Panc1 (cell line): ENCODE measurements at regions not wholly inside any gene's neighbourhood (a gene's known extent, or its start where the extent isn't known, plus 50 kb on each side); places are given as distances from the start of the nearest gene placed in this dataset.
A peak's percentile ranks its signal among the peaks of the same experiment; 100 is the strongest.

Source experiments
- ATAC-seq: fragments of 200-7000 bp; cut with Tn5 transposase; 2 replicates; pipeline ENCODE4 v1.9.1; 2020; ENCODE audit warnings: mild to moderate bottlenecking, moderate library complexity
- BruUV-seq: library from RNA; stranded (reverse); fragments of 400-500 nt; replicated peaks from 2 replicates; lab custom pipeline; 2021; lab: Mats Ljungman, UMichigan
- CTCF ChIA-PET: fragments of 300-600 bp; sonication (Branson Sonifier 250); formaldehyde crosslinking; loops from one replicate; lab custom pipeline; 2022; ENCODE audit warnings: antibody characterized with exemption; lab: Charles Lee
- POLR2A ChIA-PET: fragments of 300-600 bp; sonication (Branson Sonifier 250); formaldehyde crosslinking; loops from one replicate; lab custom pipeline; 2022; ENCODE audit warnings: antibody characterized with exemption; lab: Charles Lee
- DNase-seq: peaks from one replicate; pipeline ENCODE4 v3.0.0-alpha.2; 2010; ENCODE audit warnings: low read depth, low spot score
- H3K27ac ChIP-seq: 2 replicates; pipeline ENCODE4 v1.5.1; 2011; ENCODE audit warnings: mild to moderate bottlenecking, low read length, inconsistent platforms
- H3K27me3 ChIP-seq: fragments of 200-500 bp; sonication (Bioruptor generic); 2 replicates; pipeline ENCODE4 v1.6.0; 2014; ENCODE audit warnings: low read length, inconsistent platforms; ENCODE audit not compliant: control insufficient read depth, insufficient read depth
- H3K36me3 ChIP-seq: fragments of 200-500 bp; sonication (Bioruptor generic); 2 replicates; pipeline ENCODE4 v1.5.1; 2014; ENCODE audit warnings: inconsistent platforms, mild to moderate bottlenecking, low read length, moderate library complexity; ENCODE audit not compliant: control insufficient read depth, insufficient read depth
- H3K4me1 ChIP-seq: 2 replicates; pipeline ENCODE4 v1.5.1; 2011; ENCODE audit warnings: inconsistent platforms, mild to moderate bottlenecking, low read length, moderate library complexity; ENCODE audit not compliant: control insufficient read depth, insufficient read depth
- H3K4me3 ChIP-seq, 2 experiments: 2 replicates each; pipeline ENCODE4 v1.5.1; 2011 to 2012; ENCODE audit warnings: low read depth in 2 of 2, low read length in 2 of 2, mild to moderate bottlenecking in 2 of 2, inconsistent platforms in 1 of 2, moderate library complexity in 1 of 2
- H3K9me3 ChIP-seq: fragments of 200-500 bp; sonication (Bioruptor generic); 2 replicates; pipeline ENCODE4 v1.5.1; 2014; ENCODE audit warnings: low read depth, mild to moderate bottlenecking, inconsistent platforms, low read length, moderate library complexity; ENCODE audit not compliant: control insufficient read depth, insufficient read depth
- CTCF ChIP-seq: fragments of 450-650 bp; IDR thresholded peaks from 2 replicates; pipeline ENCODE4 v1.5.1; 2017; ENCODE audit warnings: mild to moderate bottlenecking
- POLR2AphosphoS5 ChIP-seq: IDR thresholded peaks from 2 replicates; pipeline ENCODE4 v1.6.1; 2012; ENCODE audit warnings: mild to moderate bottlenecking, low read depth, low read length, moderate library complexity
- REST ChIP-seq, 2 experiments: IDR thresholded peaks; 2 replicates each; pipeline ENCODE4 v1.6.1; 2011 to 2012; ENCODE audit warnings: low read depth in 2 of 2, control low read depth in 1 of 2, low read length in 1 of 2, mild to moderate bottlenecking in 1 of 2, moderate library complexity in 1 of 2; ENCODE audit not compliant: insufficient read depth in 1 of 2
- SIN3A ChIP-seq: IDR thresholded peaks from 2 replicates; pipeline ENCODE4 v1.6.1; 2012; ENCODE audit warnings: low read depth, mild to moderate bottlenecking, low read length, moderate library complexity, borderline replicate concordance; ENCODE audit not compliant: insufficient read depth
- TCF7L2 ChIP-seq: IDR thresholded peaks from 2 replicates; pipeline ENCODE4 v1.6.1; 2011; ENCODE audit warnings: mild to moderate bottlenecking, low read depth, low read length, inconsistent platforms
- in situ Hi-C: cut with HindIII; loops from 2 replicates; pipeline ENCODE4 v1.10.0; 2016; ENCODE audit warnings: low sequenced_read_pairs, low pct_unique_long_range_greater_than_20kb
- intact Hi-C: fragments of 100-400 bp; cut with micrococcal nuclease; formaldehyde crosslinking; loops from one replicate; pipeline ENCODE4 v1.10.0; 2022; ENCODE audit not compliant: unreplicated experiment

GRCh38 chr14:25150934-25151790 lies 101.2 kb upstream of the STXBP6 start:
- POLR2A ChIA-PET = no interaction called here
- H3K36me3 ChIP-seq = no peaks in the 10 kb centered on the region
- ATAC-seq = no peak
- peak; percentile 15 for DNase-seq
- in situ Hi-C loops = no loop called here
- H3K4me1 ChIP-seq = no peaks in the 10 kb centered on the region
- CTCF ChIA-PET = no interaction called here
- H3K4me3 ChIP-seq = no peak overlapping the region
- TF ChIP-seq TCF7L2 = no peak
- TF ChIP-seq CTCF = peak; percentile 66; the same call in 1 of the 2 replicates
- TF ChIP-seq POLR2AphosphoS5 = no peak
- intact Hi-C loops = loop anchor here (5.0 kb wide), 2 partner anchors 344 to 439 kb away; no protein-coding TSS in a partner anchor
- H3K9me3 ChIP-seq = no peaks in the 10 kb centered on the region
- BruUV-seq = no TSS peak
- no peak overlapping the region for H3K27ac ChIP-seq
- no peaks in the 10 kb centered on the region for H3K27me3 ChIP-seq

GRCh38 chr14:25150401-25150800 lies 100.5 kb upstream of the STXBP6 start:
- no peaks in the 10 kb centered on the region for H3K27me3 ChIP-seq
- in situ Hi-C loops (no loop called here), intact Hi-C loops (loop anchor here (5.0 kb wide), 2 partner anchors 343 to 438 kb away; no protein-coding TSS in a partner anchor)
- no peak for DNase-seq
- TF ChIP-seq REST (IDR thresholded peaks at IDR 0.05; ENCODE audit: insufficient read depth in 1 of 2, low read depth in 2 of 2, low read length in 1 of 2) = no peak
- no peak for TF ChIP-seq POLR2AphosphoS5
- no peak for TF ChIP-seq CTCF
- TF ChIP-seq SIN3A = no peak
- no peak for TF ChIP-seq TCF7L2
- ATAC-seq = no peak
- ChIA-PET CTCF (no interaction called here), POLR2A (no interaction called here)
- H3K36me3 ChIP-seq = no peaks in the 10 kb centered on the region
- BruUV-seq = no TSS peak
- no peaks in the 10 kb centered on the region for H3K4me1 ChIP-seq
- no peak overlapping the region for H3K27ac ChIP-seq
- no peak overlapping the region for H3K4me3 ChIP-seq
- H3K9me3 ChIP-seq = no peaks in the 10 kb centered on the region
